K562 (cell line): ENCODE measurements at regions not wholly inside any gene's neighbourhood (a gene's known extent, or its start where the extent isn't known, plus 50 kb on each side); places are given as distances from the start of the nearest gene placed in this dataset.

Experiments
- ATAC-seq: fragments of 200-7000 bp; cut with Tn5 transposase; 3 replicates; pipeline ENCODE4 v1.9.1; 2020; ENCODE audit warnings: moderate library complexity
- BruUV-seq: library from RNA; stranded (reverse); fragments of 400-500 nt; replicated peaks from 2 replicates; lab custom pipeline; 2021; lab: Mats Ljungman, UMichigan
- CTCF ChIA-PET: fragments of 300-600 bp; formaldehyde crosslinking; extraction: SDS; loops from one replicate; lab custom pipeline; 2021; ENCODE audit warnings: low intra/inter-chr PET ratio; lab: Yijun Ruan, JAX
- POLR2A ChIA-PET: fragments of 300-600, 350-650 bp; sonication (Branson Sonifier 250); formaldehyde crosslinking; extraction: SDS; loops from one replicate; lab custom pipeline; 2021; ENCODE audit warnings: antibody characterized with exemption, inconsistent platforms; lab: Yijun Ruan, JAX
- DNase-seq, 4 experiments: peaks; one replicate each; pipeline versions ENCODE4 v3.0.0 to v3.0.0-alpha.2; 2011 to 2018; ENCODE audit warnings: low spot score in 3 of 4, mixed read lengths in 3 of 4; ENCODE audit errors: extremely low read depth in 1 of 4
- FAIRE-seq: peaks from 2 replicates; lab custom pipeline; 2011; peaks lifted over from hg19 to GRCh38; lab: Jason Lieb, UNC
- H2AFZ ChIP-seq: 2 replicates; pipeline ENCODE4 v1.6.0; 2011; ENCODE audit warnings: low read depth, low read length, control low read depth, inconsistent platforms
- H3K27ac ChIP-seq: fragments of 200-600 bp; 3 replicates; pipeline ENCODE4 v1.8.0; 2011; ENCODE audit warnings: low read depth, mild to moderate bottlenecking, control low read depth, inconsistent platforms, low read length, moderate library complexity, mixed read lengths; ENCODE audit errors: extremely low read depth
- H3K27me3 ChIP-seq, 2 experiments: fragments of 300-600 bp in 1 of 2; 2 replicates in 1 of 2; 3 replicates in 1 of 2; pipeline versions ENCODE4 v1.6.0 to v1.8.0; 2011; ENCODE audit warnings: inconsistent platforms in 2 of 2, low read length in 2 of 2, mild to moderate bottlenecking in 1 of 2, mixed read lengths in 1 of 2, moderate library complexity in 1 of 2; ENCODE audit not compliant: control insufficient read depth in 2 of 2, insufficient read depth in 2 of 2
- H3K36me3 ChIP-seq: fragments of 300-600 bp; 3 replicates; pipeline ENCODE4 v1.8.0; 2011; ENCODE audit warnings: mild to moderate bottlenecking, low read length, inconsistent platforms; ENCODE audit not compliant: control insufficient read depth, insufficient read depth
- H3K4me1 ChIP-seq, 2 experiments: fragments of 200-600 bp in 1 of 2; replicated peaks in 1 of 2; 2 replicates in 1 of 2; 3 replicates in 1 of 2; pipeline versions ENCODE4 v1.5.1 to v1.8.0; 2011; ENCODE audit warnings: inconsistent platforms in 2 of 2, low read length in 2 of 2, mild to moderate bottlenecking in 1 of 2, mixed read lengths in 1 of 2, moderate library complexity in 1 of 2; ENCODE audit not compliant: control insufficient read depth in 2 of 2, insufficient read depth in 2 of 2
- H3K4me2 ChIP-seq: 2 replicates; pipeline ENCODE4 v1.6.1; 2011; ENCODE audit warnings: low read length, control low read depth, inconsistent platforms, mixed read lengths; ENCODE audit not compliant: insufficient read depth
- H3K4me3 ChIP-seq: fragments of 200-600 bp; sonication (generic), shearing (Covaris generic); 2 replicates; pipeline ENCODE4 v1.5.1; 2016; ENCODE audit warnings: control low read depth, inconsistent platforms
- H3K79me2 ChIP-seq: fragments of 200-600 bp; 3 replicates; pipeline ENCODE4 v1.8.0; 2011; ENCODE audit warnings: low read length, inconsistent platforms; ENCODE audit not compliant: control insufficient read depth, insufficient read depth
- H3K9ac ChIP-seq, 2 experiments: 2 replicates each; pipeline versions ENCODE4 v1.6.0 to v1.6.1; 2011; ENCODE audit warnings: low read depth in 2 of 2, low read length in 2 of 2, control low read depth in 1 of 2, inconsistent platforms in 1 of 2, mild to moderate bottlenecking in 1 of 2, mixed read lengths in 1 of 2; ENCODE audit not compliant: insufficient read depth in 1 of 2
- H3K9me1 ChIP-seq: one replicate; pipeline ENCODE4 v1.6.0; 2011; ENCODE audit warnings: inconsistent platforms, mild to moderate bottlenecking, low read length, moderate library complexity; ENCODE audit not compliant: control insufficient read depth, insufficient read depth
- H3K9me3 ChIP-seq: replicated peaks from 2 replicates; pipeline ENCODE4 v1.5.1; 2011; ENCODE audit warnings: low read depth, low read length, inconsistent platforms; ENCODE audit not compliant: control insufficient read depth, insufficient read depth
- H4K20me1 ChIP-seq: replicated peaks from 2 replicates; pipeline ENCODE4 v1.6.1; 2011; ENCODE audit warnings: low read length, inconsistent platforms, mixed read lengths; ENCODE audit not compliant: control insufficient read depth, insufficient read depth
- JUN ChIP-seq, 2 experiments: sonication (generic) in 1 of 2; formaldehyde crosslinking in 1 of 2; IDR thresholded peaks; 2 replicates each; pipeline versions ENCODE4 v1.6.1 to v1.8.0; 2012 to 2022; ENCODE audit warnings: borderline replicate concordance in 2 of 2, mild to moderate bottlenecking in 2 of 2, improper control_type of control experiment in 1 of 2, low read depth in 1 of 2, low read length in 1 of 2, missing genetic modification reagents in 1 of 2
- KAT2B ChIP-seq: IDR thresholded peaks from one replicate; pipeline ENCODE4 v1.6.1; 2012; ENCODE audit warnings: low read depth, mild to moderate bottlenecking, control low read depth, inconsistent platforms, low read length, moderate library complexity
- KHSRP ChIP-seq: fragments of 450-650 bp; IDR thresholded peaks from 2 replicates; pipeline ENCODE4 v1.6.1; 2017
- NUFIP1 ChIP-seq: fragments of 450-650 bp; IDR thresholded peaks from 2 replicates; pipeline ENCODE4 v1.6.1; 2018; ENCODE audit not compliant: partially characterized antibody
- RHOXF2B ChIP-seq: fragments of 250-450 bp; sonication (Bioruptor Pico); conservative IDR thresholded peaks from 2 replicates; pipeline ENCODE4 v1.5.1; 2021
- TBL1XR1 ChIP-seq, 2 experiments: IDR thresholded peaks; 2 replicates each; pipeline ENCODE4 v1.6.1; 2012; ENCODE audit warnings: improper control_type of control experiment in 2 of 2, low read length in 2 of 2, mild to moderate bottlenecking in 1 of 2
- ZBTB12 ChIP-seq: fragments of 250-450 bp; sonication (Bioruptor Pico); IDR thresholded peaks from 2 replicates; pipeline ENCODE4 v1.4.0; 2020
- ZBTB17 ChIP-seq: fragments of 450-650 bp; formaldehyde crosslinking; IDR thresholded peaks from 2 replicates; pipeline ENCODE4 v1.4.0; 2020; ENCODE audit warnings: mild to moderate bottlenecking
- ZNF12 ChIP-seq: sonication (generic); formaldehyde crosslinking; IDR thresholded peaks from 2 replicates; pipeline ENCODE4 v1.4.0; 2020; ENCODE audit warnings: mild to moderate bottlenecking, missing genetic modification reagents
- ZNF449 ChIP-seq: fragments of 250-450 bp; sonication (Bioruptor Pico); IDR thresholded peaks from 2 replicates; pipeline ENCODE4 v1.8.0; 2022; ENCODE audit warnings: moderate library complexity, mild to moderate bottlenecking, inconsistent platforms
- ZNF551 ChIP-seq: fragments of 250-450 bp; sonication (Bioruptor Pico); IDR thresholded peaks from 2 replicates; pipeline ENCODE4 v1.5.0; 2021; ENCODE audit warnings: mild to moderate bottlenecking, moderate library complexity
- ZNF778 ChIP-seq: fragments of 450-650 bp; formaldehyde crosslinking; IDR thresholded peaks from 2 replicates; pipeline ENCODE4 v1.4.0; 2020; ENCODE audit warnings: mild to moderate bottlenecking, moderate library complexity
- ZNF780A ChIP-seq: fragments of 250-450 bp; sonication (Bioruptor Pico); IDR thresholded peaks from 2 replicates; pipeline ENCODE4 v1.5.0; 2021; ENCODE audit warnings: mild to moderate bottlenecking
- ZZZ3 ChIP-seq: fragments of 450-650 bp; IDR thresholded peaks from 2 replicates; pipeline ENCODE4 v1.6.1; 2016; ENCODE audit warnings: antibody characterized with exemption, mild to moderate bottlenecking, moderate library complexity
- WGBS: fragments of 100-300 bp; shearing (Covaris generic); methylation state at CpG from one replicate; pipeline ENCODE4 v1.1.6; 2016; ENCODE audit warnings: low coverage, mixed read lengths; ENCODE audit not compliant: insufficient coverage; ENCODE audit errors: missing lambda C conversion rate; 5-methylcytosine and 5-hydroxymethylcytosine counted together
- in situ Hi-C: fragments of 300-500 bp; cut with MboI; formaldehyde crosslinking; loops from 4 replicates; pipeline ENCODE4 v1.15.0; 2018; ENCODE audit warnings: inconsistent platforms, mixed read lengths
- intact Hi-C: fragments of 100-400 bp; cut with micrococcal nuclease; formaldehyde crosslinking; loops from 2 replicates; pipeline ENCODE4 v1.14.2; 2022

GRCh38 chr6:165760803-165761185 is 97.8 kb upstream of the PDE10A start:
- H3K27me3 ChIP-seq, result no peaks in the 10 kb centered on the region
- intact Hi-C loops, result no loop called here

More at GRCh38 chr6:165760803-165761185, 97.8 kb upstream of the PDE10A start:
- Histone ChIP-seq H4K20me1 (no peaks in the 10 kb centered on the region), H3K36me3 (no peaks in the 10 kb centered on the region), H3K4me1 (no peaks in the 10 kb centered on the region), H3K27ac (no peak overlapping the region), H3K4me3 (no peak overlapping the region), H2AFZ (no peak overlapping the region), H3K79me2 (no peaks in the 10 kb centered on the region), H3K9me3 (no peaks in the 10 kb centered on the region), H3K9me1 (no peaks in the 10 kb centered on the region), H3K9ac (no peak overlapping the region), H3K4me2 (no peak overlapping the region)
- ATAC-seq (no peak), DNase-seq (no peak), FAIRE-seq (no peak)
- ChIA-PET POLR2A (no interaction called here), CTCF (no interaction called here)
- in situ Hi-C loops, result no loop called here
- TF ChIP-seq ZNF449 (CRISPR knock-in tag), result no peak
- TF ChIP-seq JUN (IDR thresholded peaks at IDR 0.05; ENCODE audit: borderline replicate concordance, low read depth, low read length), result no peak
- TF ChIP-seq JUN (CRISPR knock-in tag; IDR thresholded peaks at IDR 0.05; ENCODE audit: borderline replicate concordance), result no peak
- TF ChIP-seq ZNF780A (CRISPR knock-in tag), result no peak
- TF ChIP-seq ZNF551 (CRISPR knock-in tag), result no peak
- no peak for TF ChIP-seq ZBTB17
- no peak for TF ChIP-seq NUFIP1
- TF ChIP-seq ZBTB12, result no peak
- no peak for TF ChIP-seq ZNF12 (CRISPR knock-in tag)
- TF ChIP-seq KAT2B, result no peak
- TF ChIP-seq RHOXF2B (CRISPR knock-in tag), result no peak
- TF ChIP-seq ZZZ3, result no peak
- TF ChIP-seq KHSRP, result no peak
- no peak for TF ChIP-seq ZNF778 (CRISPR knock-in tag)
- no peak for TF ChIP-seq TBL1XR1 (IDR thresholded peaks at IDR 0.05; ENCODE audit: low read length in 2 of 2)
- WGBS, result 0% methylated on average over 8 of the region's 8 CpGs
- BruUV-seq, result no TSS peak
